Endodermal cell (in vitro differentiated cells): ENCODE measurements at regions not wholly inside any gene's neighbourhood (a gene's known extent, or its start where the extent isn't known, plus 50 kb on each side); places are given as distances from the start of the nearest gene placed in this dataset.

Source experiments
- DNase-seq: peaks from one replicate; pipeline ENCODE4 v3.0.0-alpha.2; 2017
- H3K27ac ChIP-seq: 2 replicates; pipeline ENCODE4 v1.5.1; 2013; ENCODE audit warnings: mild to moderate bottlenecking, low read depth, low read length, moderate library complexity
- H3K27me3 ChIP-seq: 2 replicates; pipeline ENCODE4 v1.6.1; 2013; ENCODE audit warnings: mild to moderate bottlenecking, low read length, moderate library complexity; ENCODE audit not compliant: insufficient read depth, control insufficient read depth, poor library complexity, severe bottlenecking
- H3K36me3 ChIP-seq: 2 replicates; pipeline ENCODE4 v1.7.0; 2013; ENCODE audit warnings: mild to moderate bottlenecking, low read length, moderate library complexity; ENCODE audit not compliant: control insufficient read depth, insufficient read depth
- H3K4me1 ChIP-seq: one replicate; pipeline ENCODE4 v1.7.0; 2013; ENCODE audit warnings: low read length; ENCODE audit not compliant: control insufficient read depth, insufficient read depth
- H3K4me3 ChIP-seq: 2 replicates; pipeline ENCODE4 v1.5.1; 2013; ENCODE audit warnings: mild to moderate bottlenecking, low read length, moderate library complexity
- H3K9ac ChIP-seq: 2 replicates; pipeline ENCODE4 v1.6.1; 2013; ENCODE audit warnings: mild to moderate bottlenecking, low read length, moderate library complexity; ENCODE audit not compliant: poor library complexity, severe bottlenecking; ENCODE audit errors: extremely low read depth
- H3K9me3 ChIP-seq: 2 replicates; pipeline ENCODE4 v1.6.1; 2013; ENCODE audit warnings: mild to moderate bottlenecking, low read length, moderate library complexity; ENCODE audit not compliant: control insufficient read depth
- H3K27ac Mint-ChIP-seq: 2 replicates; pipeline ENCODE4 v1.8.0; 2020; ENCODE audit warnings: mixed read lengths
- H3K27me3 Mint-ChIP-seq: 2 replicates; pipeline ENCODE4 v1.8.0; 2021; ENCODE audit warnings: mild to moderate bottlenecking, mixed read lengths; ENCODE audit not compliant: insufficient read depth
- H3K36me3 Mint-ChIP-seq: 2 replicates; pipeline ENCODE4 v1.8.0; 2020; ENCODE audit warnings: low read depth, mixed read lengths
- H3K4me1 Mint-ChIP-seq: 2 replicates; pipeline ENCODE4 v1.8.0; 2020; ENCODE audit warnings: mixed read lengths
- H3K4me3 Mint-ChIP-seq: 2 replicates; pipeline ENCODE4 v1.8.0; 2020; ENCODE audit warnings: mild to moderate bottlenecking, moderate library complexity, mixed read lengths
- H3K9me3 Mint-ChIP-seq: 2 replicates; pipeline ENCODE4 v1.8.0; 2020; ENCODE audit warnings: mild to moderate bottlenecking, mixed read lengths
- WGBS, 2 experiments: methylation state at CpG; one replicate each; pipeline versions ENCODE4 v1.1.5 to v1.1.7; 2013; ENCODE audit warnings: missing lambda C conversion rate in 2 of 2, mixed read lengths in 1 of 2; ENCODE audit not compliant: insufficient coverage in 1 of 2, insufficient read length in 1 of 2; 5-methylcytosine and 5-hydroxymethylcytosine counted together
- TF ChIP-seq, protein P1 (sequence below): fragments of 200-600 bp; sonication (generic); conservative IDR thresholded peaks from 2 replicates; pipeline ENCODE4 v1.5.0; 2021; ENCODE audit warnings: antibody characterized with exemption, mild to moderate bottlenecking

DNA sequence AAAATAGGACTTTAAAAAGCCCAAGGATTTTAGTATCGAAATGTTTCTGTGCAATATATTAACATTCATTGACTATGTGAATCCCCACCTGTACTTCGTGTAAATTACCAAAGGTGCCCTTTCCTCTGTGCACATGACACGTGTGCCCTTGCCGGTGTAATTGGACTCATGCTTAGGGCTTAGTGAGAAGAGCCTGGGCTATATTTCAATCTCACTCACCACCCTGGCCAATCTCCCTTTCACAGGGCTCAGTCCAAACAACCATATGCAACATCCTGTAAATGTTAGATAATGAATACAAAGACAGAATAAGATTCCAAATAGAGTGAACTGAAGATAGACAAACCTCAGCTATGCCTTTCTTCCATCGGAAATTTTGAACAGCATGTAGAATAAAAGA, 564.3 kb downstream of the USP25 start:
- Mint-ChIP-seq H3K27ac (no peak overlapping the region), H3K36me3 (no peaks in the 10 kb centered on the region)

DNA sequence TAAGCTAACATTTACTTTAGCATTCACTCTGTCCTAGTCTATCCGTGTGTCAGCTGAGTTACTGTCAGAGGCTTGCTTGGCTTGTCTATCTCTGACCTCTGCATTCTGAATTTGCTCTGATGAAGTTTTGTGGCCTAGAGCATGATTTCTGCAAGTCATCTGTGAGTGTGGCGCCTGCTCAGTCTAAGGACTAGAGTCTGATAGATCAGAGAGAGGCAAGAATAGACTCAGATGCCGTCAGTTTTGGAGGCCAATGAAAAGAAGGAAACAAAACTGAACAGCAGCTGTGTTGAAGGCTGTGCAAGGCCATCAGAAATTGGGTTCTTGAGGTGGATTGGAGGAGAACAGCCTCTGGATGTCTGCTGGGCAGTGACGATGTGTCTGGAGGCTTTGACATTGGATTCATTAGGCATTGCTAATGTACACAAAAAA, 573.1 kb downstream of the USP25 start:
- TF ChIP-seq, protein P1, sequence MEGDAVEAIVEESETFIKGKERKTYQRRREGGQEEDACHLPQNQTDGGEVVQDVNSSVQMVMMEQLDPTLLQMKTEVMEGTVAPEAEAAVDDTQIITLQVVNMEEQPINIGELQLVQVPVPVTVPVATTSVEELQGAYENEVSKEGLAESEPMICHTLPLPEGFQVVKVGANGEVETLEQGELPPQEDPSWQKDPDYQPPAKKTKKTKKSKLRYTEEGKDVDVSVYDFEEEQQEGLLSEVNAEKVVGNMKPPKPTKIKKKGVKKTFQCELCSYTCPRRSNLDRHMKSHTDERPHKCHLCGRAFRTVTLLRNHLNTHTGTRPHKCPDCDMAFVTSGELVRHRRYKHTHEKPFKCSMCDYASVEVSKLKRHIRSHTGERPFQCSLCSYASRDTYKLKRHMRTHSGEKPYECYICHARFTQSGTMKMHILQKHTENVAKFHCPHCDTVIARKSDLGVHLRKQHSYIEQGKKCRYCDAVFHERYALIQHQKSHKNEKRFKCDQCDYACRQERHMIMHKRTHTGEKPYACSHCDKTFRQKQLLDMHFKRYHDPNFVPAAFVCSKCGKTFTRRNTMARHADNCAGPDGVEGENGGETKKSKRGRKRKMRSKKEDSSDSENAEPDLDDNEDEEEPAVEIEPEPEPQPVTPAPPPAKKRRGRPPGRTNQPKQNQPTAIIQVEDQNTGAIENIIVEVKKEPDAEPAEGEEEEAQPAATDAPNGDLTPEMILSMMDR, result no peak
- peak overlapping the region; percentile 69 for H3K27ac ChIP-seq
- Mint-ChIP-seq H3K9me3 (no peaks in the 10 kb centered on the region), H3K4me1 (peaks cover 3% of the 10 kb centered on the region), H3K27ac (no peak overlapping the region), H3K27me3 (no peaks in the 10 kb centered on the region), H3K4me3 (no peak overlapping the region), H3K36me3 (no peaks in the 10 kb centered on the region)
- DNase-seq, result no peak
- H3K9me3 ChIP-seq, result no peaks in the 10 kb centered on the region
- H3K4me1 ChIP-seq, result no peaks in the 10 kb centered on the region
- no peak overlapping the region for H3K4me3 ChIP-seq
- H3K36me3 ChIP-seq, result no peaks in the 10 kb centered on the region
- no peak overlapping the region for H3K9ac ChIP-seq
- H3K27me3 ChIP-seq, result no peaks in the 10 kb centered on the region
- 86 to 88% methylated on average over 1 to 4 of the region's 4 CpGs for WGBS, 2 experiments

More for the DNA sequence above, 564.3 kb downstream of the USP25 start:
- no peaks in the 10 kb centered on the region for H3K36me3 ChIP-seq
- no peak overlapping the region for H3K27ac ChIP-seq
- Mint-ChIP-seq H3K4me1 (no peaks in the 10 kb centered on the region), H3K4me3 (no peak overlapping the region), H3K9me3 (no peaks in the 10 kb centered on the region), H3K27me3 (no peaks in the 10 kb centered on the region)
- no peaks in the 10 kb centered on the region for H3K27me3 ChIP-seq
- no peak overlapping the region for H3K4me3 ChIP-seq
- H3K9me3 ChIP-seq, result no peaks in the 10 kb centered on the region
- no peaks in the 10 kb centered on the region for H3K4me1 ChIP-seq
- no peak overlapping the region for H3K9ac ChIP-seq
- TF ChIP-seq, protein P1, result no peak
- DNase-seq, result no peak
- WGBS, 2 experiments, result 85 to 97% methylated on average over 4 to 5 of the region's 5 CpGs

DNA sequence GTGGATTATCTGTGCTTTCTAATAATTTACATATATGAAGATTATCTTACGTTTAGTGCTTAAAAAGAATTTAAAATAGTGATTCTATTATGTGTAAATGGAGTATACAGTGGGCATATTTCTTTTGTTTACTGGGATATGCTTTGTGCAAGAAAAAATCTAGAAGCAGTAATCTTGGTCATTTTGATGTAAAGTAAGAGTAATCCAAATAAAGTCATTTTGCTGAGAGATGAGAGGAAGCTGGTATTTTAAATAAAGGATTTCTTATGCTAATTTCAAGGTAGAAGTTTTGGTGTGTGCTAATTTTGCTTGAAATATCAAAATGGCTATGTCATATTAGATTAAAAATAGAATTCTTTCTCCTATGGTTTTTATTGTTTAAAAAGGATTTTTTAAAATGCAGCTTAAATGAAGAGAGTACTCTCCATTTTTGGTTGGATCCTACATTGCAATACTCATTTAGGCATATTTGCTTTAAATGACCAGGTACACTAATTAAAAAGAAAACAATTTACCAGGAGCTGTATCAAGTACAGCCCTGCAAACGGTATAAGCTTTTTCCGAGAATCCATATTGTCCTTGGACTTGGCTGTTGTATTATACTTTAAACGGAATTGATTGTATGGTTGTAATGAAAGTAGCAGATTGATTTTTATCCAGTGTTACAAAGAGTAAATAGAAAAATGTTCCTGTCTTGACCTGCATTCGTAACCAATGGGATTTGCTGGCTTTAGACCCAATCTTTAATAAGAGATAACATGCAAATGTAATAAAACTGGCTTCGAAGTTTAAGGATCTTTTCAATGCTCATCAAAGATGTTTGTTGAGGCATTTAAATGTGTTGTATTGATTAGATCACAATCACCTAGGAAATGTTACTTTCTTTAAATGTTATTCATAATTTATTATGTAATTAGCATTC, 574.7 kb downstream of the USP25 start:
- Histone ChIP-seq H3K9ac (no peak overlapping the region), H3K27me3 (no peaks in the 10 kb centered on the region), H3K27ac (peak overlapping the region; percentile 98), H3K36me3 (no peaks in the 10 kb centered on the region), H3K4me3 (no peak overlapping the region), H3K4me1 (no peaks in the 10 kb centered on the region), H3K9me3 (no peaks in the 10 kb centered on the region)
- Mint-ChIP-seq H3K36me3 (no peaks in the 10 kb centered on the region), H3K9me3 (no peaks in the 10 kb centered on the region), H3K4me3 (no peak overlapping the region), H3K27me3 (no peaks in the 10 kb centered on the region), H3K4me1 (peaks cover 3% of the 10 kb centered on the region), H3K27ac (no peak overlapping the region)
- no peak for DNase-seq
- TF ChIP-seq, protein P1, result no peak
- WGBS, 2 experiments, result 82 to 94% methylated on average over 4 to 6 of the region's 6 CpGs
